NCI-H2171 (cell line): ENCODE measurements at regions not wholly inside any gene's neighbourhood (a gene's known extent, or its start where the extent isn't known, plus 50 kb on each side); places are given as distances from the start of the nearest gene placed in this dataset.

Experiments
- DNase-seq: peaks from one replicate; lab custom pipeline; 2025; lab: John Stamatoyannopoulos, UW

DNA sequence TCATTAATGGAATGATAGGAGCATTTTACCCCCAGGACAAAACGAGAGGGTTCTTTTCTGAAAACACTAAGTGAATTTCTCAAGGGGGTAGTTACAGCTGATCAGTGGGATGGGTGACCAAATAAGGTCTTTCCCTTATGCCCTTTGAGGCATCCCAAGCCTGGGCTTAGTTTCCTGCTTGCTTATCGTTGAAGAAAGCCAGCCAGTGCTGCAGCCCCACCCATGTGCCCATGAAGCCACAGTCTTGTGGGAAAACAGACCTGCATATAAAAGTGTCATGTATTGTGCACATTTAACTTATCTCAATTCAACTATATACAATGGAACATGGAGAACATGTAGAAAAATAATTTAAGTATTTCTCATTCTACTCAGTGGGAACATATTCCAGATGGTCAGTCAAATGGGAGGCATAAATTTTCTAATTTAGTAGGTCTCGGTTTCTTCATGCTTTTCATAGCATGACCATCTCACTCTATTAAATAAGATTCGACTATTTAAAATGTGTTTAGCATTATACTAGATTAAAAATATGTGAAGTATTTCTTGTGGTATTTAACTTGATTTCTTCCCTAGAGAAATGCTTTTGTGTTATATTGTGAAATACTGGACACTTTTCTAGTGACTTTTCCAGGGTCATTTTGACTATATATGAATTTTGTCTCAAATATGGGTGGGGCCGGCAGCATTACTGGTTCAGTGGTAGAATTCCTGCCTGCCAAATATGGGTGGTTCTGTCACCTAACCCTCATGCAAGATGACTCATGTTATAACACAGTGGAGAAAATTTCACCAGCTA, 189.7 kb upstream of the SGCD start:
- no peak for DNase-seq

- no peak for DNase-seq
Measured at GRCh38 chr5:156142867-156143266, 184.1 kb upstream of the SGCD start.

GRCh38 chr5:156147261-156147943, 179.6 kb upstream of the SGCD start:
- DNase-seq: no peak

- no peak for DNase-seq
Measured at GRCh38 chr5:156147944-156148285, 179.0 kb upstream of the SGCD start.

GRCh38 chr5:156148301-156148700, 178.7 kb upstream of the SGCD start:
- DNase-seq: no peak

- DNase-seq: no peak
Measured at GRCh38 chr5:156149213-156149612, 177.8 kb upstream of the SGCD start.

GRCh38 chr5:156153602-156154001, 173.4 kb upstream of the SGCD start:
- no peak for DNase-seq

GRCh38 chr5:156154757-156155156, 172.2 kb upstream of the SGCD start:
- DNase-seq: no peak

DNA sequence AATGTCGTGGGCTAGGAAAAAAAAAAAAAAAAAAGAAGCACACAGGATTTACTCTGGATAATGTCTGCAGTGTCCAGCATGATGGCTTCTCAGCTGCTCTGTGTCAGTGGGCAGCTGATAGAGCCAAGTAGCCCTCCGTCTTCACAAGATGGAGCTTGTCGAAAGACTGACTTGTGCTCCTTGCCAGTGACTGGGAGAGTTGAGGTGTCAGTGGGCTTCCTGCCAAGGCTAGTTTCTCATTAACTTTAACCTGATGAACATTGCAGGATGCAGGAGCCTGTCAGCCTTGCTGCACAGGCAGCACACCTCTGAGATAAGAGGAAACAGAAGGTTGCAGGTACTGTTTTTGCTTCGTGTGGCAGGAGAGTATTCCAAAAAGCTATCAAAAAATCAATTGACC, 171.4 kb upstream of the SGCD start:
- DNase-seq: peak; percentile 41

DNA sequence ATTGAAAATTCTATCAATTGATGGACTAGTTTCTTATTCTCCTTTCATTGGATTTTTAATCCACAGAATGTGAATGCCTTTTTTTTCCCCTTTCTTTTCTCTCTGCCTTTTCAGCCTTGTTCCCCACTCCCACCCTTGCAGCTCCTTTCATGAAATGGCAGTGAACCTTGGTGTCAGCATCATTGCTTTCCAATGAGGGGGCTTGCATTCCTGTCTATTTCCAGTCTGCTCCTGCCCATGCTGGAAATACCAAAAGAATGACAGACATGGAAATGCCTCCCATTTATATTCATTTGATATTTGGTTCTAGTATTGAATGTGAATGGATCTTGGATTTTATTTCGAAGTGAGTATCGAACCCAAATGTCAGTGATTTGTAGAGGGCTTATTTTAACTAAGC, 162.7 kb upstream of the SGCD start:
- DNase-seq: no peak

DNA sequence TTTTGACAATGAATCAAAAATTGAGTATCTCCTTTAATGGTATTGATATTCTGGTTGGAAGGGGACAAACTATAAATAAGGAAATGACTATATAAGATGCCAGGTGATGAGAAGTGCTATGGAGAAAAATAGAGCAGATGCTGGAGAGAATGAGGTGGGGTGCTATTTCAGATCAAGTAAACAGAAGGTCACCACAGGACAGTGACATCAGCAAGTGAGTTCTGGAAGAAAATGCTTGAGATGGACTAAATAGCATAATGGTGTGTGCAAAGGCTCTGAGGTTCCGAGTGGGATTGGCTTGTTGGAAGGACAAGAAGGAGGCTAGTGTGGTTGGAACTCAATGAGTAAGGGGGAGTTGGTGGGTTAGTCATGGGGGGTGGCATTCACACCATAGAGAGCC, 157.5 kb upstream of the SGCD start:
- no peak for DNase-seq

DNA sequence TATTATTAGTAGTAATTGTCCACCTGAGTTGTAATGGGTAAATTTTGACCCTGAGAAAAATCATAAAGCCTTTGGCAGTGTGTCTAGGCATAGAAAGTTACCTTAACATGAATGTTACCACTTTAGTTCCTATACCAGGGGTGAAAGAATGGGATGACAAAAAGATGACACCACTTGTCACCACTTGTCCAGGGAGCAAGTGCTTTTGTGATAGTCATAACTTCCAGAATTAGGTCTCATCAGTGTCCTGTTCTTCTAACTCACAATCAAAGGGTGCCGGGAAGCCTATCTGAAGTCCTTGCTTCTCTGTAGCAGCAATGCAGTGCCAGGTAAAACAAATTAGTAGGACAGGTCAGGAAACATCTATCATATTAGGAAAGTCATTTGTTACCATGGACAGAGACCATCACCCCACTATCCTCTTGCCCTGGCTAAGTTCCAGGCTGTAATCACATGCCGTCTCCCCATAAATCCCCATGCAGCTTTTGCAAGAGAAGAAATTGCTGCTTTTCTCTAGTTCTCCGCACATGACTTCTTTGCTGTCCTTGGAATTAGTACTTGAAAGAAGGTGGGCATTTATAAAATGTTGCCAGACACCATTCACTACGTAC, 156.5 kb upstream of the SGCD start:
- no peak for DNase-seq

DNA sequence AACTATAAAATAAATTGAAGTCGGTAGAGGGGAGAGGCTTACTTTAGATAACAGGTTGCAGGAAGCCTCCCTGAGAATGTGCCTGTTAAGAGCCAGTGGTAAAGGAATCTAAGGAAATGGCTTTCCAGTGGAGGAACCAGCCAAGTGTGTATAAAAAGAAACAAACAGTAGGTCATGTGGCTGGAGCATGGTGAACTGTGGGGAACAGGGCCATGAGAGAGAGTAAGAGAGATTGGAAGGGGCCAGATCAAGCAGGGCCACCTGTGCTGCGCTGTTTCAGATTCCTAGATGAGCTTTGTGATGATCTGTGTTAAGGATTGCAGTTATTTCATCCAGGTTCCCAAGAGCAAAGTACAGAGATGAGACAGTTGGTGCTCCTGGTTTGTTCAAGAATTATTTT, 152.7 kb upstream of the SGCD start:
- no peak for DNase-seq

GRCh38 chr5:156178117-156178516, 148.8 kb upstream of the SGCD start:
- DNase-seq: no peak

DNA sequence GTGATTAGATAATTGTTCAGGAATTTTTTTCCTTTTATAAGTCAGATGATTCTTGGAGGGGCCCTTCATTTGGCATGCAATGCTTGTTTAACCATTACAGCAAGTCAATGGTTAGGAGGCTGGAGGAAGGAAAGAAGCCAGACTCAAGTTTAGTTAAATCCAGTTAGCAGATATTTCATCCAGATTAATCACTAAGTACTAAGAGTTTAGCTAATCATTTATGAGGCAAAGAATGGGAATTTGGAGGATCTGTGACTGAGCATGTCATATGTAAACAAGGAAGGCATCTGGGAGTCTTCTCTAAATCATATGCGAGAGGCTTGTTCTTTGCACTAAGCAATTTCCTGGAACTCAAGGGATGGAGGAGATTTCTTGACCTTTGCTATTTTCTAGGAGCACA, 145.3 kb upstream of the SGCD start:
- no peak for DNase-seq

DNA sequence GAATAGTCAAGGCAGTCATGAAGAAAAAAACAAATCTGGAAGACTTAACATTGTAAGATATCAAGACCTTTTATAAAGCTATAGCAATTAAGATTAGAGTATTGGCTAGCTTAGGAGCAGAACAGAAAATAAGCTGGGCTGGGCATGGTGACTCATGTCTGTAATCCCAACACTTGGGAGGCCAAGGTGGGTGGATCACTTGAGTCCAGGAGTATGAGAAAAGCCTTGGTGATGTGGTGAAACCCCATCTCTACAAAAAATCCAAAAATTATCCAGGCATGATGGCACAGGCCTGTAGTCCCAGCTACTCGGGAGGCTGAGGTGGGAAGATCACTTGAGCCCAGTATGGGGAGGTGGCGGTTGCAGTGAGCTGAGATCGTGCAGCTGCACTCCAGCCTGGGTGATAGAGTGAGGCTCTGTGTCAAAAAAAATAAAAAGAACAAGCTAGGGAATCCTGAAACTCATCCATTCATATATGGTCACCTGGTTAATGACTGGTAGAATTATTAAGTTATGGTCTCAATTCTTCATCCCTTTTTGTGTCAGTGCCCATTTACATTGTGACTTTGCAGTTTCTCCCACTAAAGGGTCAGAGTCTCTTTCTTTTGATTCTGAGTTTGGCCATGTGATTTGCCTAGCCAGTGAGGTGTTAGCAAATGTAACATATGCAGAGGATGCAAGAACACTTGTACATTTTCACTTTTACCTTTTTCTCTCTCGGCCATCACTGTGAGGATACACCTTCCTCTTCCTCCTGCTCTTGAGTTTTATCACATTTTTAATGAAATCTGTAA, 144.6 kb upstream of the SGCD start:
- no peak for DNase-seq

- no peak for DNase-seq
Measured at GRCh38 chr5:156186760-156187159, 140.2 kb upstream of the SGCD start.

- no peak for DNase-seq
Measured at GRCh38 chr5:156188016-156188415, 138.9 kb upstream of the SGCD start.

DNA sequence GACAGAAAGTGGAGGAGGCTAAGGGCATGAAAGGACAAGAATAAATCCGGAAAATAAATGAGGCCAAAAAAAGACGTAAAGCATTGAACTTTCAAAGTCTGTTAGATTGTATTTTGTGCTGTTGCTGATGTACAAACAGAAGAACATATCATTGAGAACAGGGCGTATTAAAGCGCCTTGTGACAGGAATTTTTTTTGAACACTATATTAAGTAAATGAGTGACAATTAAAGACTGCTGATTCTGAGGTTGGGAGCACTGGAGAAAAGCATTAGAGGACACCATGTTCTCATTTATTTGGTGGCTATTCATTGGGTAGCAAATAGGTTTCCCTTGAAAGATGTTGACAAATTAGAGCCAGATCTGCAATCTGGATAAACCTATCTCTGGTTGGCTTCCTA, 137.3 kb upstream of the SGCD start:
- DNase-seq: no peak

DNA sequence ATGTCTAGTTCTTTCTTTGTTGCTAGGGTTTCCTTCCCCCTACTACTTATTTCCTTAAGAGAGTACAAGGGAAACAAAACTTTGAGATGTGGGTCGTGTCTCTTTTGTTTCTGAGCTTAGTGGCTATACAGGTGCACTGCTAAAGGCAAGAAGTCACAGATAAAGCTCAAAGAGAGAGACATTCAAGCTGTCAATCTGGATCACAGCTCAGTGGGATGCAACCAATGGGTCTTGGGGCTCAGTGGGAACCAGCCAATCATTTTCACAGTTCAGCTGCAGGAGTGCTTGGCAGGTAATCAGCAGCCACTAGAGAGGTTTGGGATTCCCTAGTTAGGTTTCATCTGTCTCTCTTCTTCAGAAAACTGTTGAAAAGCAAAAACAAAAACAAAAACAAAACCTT, 135.4 kb upstream of the SGCD start:
- DNase-seq: no peak

DNA sequence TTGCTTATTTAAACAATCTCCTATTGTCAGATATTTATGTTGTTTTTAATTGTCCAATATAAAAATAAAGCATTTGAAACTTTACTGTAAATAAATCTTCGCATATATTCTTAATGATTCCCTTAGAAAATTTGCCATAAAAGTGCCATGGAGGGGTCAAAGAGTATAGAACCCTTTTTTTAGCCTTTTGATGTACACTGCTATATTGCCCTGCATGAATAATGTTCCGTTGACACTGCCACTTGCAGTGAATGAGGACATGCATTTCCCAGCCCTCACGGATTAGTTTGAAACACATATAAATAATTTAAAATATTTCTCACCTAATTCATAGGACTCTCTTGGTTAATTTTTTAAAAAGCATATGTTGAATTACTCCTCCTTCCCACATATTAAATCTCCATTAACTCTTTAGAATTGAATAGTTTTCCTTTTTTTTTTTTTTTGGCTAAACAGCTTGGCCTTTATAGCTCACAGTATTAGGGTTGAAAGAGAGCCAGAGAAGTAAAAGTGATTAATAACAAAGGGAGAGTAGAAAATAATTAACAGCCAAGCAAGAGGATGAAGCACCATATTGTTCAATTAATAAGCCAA, 129.8 kb upstream of the SGCD start:
- DNase-seq: no peak

DNA sequence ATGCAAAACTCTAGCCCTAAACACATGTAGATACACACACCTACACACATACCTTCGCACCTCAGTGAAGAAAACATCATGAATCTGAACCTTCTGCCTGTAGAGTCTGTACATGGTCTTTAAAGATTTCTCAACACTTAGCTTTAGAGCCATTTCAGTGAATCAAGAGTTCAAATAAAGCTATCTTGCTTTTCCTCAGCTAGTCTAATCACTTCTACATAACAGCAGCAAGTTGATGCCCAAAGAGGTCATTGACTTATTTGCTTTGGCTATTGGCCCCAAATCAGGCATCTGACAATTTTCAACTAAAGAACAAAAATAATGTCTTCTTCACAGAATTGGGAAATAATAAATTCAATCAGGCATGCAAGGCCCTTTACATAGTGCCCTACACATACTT, 127.9 kb upstream of the SGCD start:
- no peak for DNase-seq
